ENCODE measurements at regions not wholly inside any gene's neighbourhood (a gene's known extent, or its start where the extent isn't known, plus 50 kb on each side); places are given as distances from the start of the nearest gene placed in this dataset.

- Histone ChIP-seq H2BK15ac (ENCODE audit: low read depth, low read length) (no peak overlapping the region), H3K9ac (ENCODE audit: low read depth, low read length) (no peak overlapping the region), H3K27ac (ENCODE audit: insufficient read depth, low read length) (no peak overlapping the region), H4K91ac (ENCODE audit: insufficient read depth, low read depth, low read length) (no peak overlapping the region), H3K4me3 (ENCODE audit: insufficient read depth, low read depth, low read length) (no peak overlapping the region), H2BK5ac (ENCODE audit: low read depth, low read length, poor library complexity, severe bottlenecking) (no peak overlapping the region), H2BK20ac (ENCODE audit: low read depth, low read length) (no peak overlapping the region), H2BK120ac (ENCODE audit: low read depth, low read length) (no peak overlapping the region), H4K8ac (ENCODE audit: low read depth in 2 of 2, low read length in 2 of 2) (no peak overlapping the region), H3K9me3 (ENCODE audit: control insufficient read depth, insufficient read depth, low read length) (no peaks in the 10 kb centered on the region), H3K4me2 (ENCODE audit: low read depth, low read length) (no peak overlapping the region), H3K14ac (replicated peaks; ENCODE audit: low read depth, low read length) (no peak overlapping the region), H3K27me3 (ENCODE audit: control insufficient read depth, insufficient read depth, low read length) (peaks cover 5% of the 10 kb centered on the region), H3K23ac (ENCODE audit: low read depth, low read length) (no peak overlapping the region), H3K18ac (ENCODE audit: low read depth, low read length) (no peak overlapping the region), H3K79me1 (ENCODE audit: low read depth in 1 of 2, low read length in 2 of 2) (no peaks in the 10 kb centered on the region), H3K4me1 (ENCODE audit: control insufficient read depth, insufficient read depth, low read length) (no peaks in the 10 kb centered on the region), H4K20me1 (ENCODE audit: insufficient read depth, low read length) (no peaks in the 10 kb centered on the region), H2AFZ (replicated peaks; ENCODE audit: low read length, poor library complexity) (no peak overlapping the region), H3K4ac (ENCODE audit: low read depth, low read length) (no peak overlapping the region), H3K9me1 (ENCODE audit: insufficient read depth, low read length) (no peaks in the 10 kb centered on the region), H4K5ac (ENCODE audit: low read depth, low read length) (no peak overlapping the region), H2AK9ac (replicated peaks; ENCODE audit: low read depth, low read length, poor library complexity) (no peak overlapping the region), H3K36me3 (ENCODE audit: control insufficient read depth, insufficient read depth, low read length) (no peaks in the 10 kb centered on the region), H2AK5ac (ENCODE audit: low read depth, low read length) (no peak overlapping the region), H3K56ac (ENCODE audit: extremely low read depth, insufficient read depth, low read length) (no peak overlapping the region)
- ChIA-PET POLR2A (ENCODE audit: unreplicated experiment) (no interaction called here), CTCF (interaction anchor here (0.6 kb wide), 1 partner anchor 84 kb away, joined by 4 read pairs; no protein-coding TSS in a partner anchor)
- BruUV-seq (replicated peaks), result no TSS peak
- DNase-seq (no peak), ATAC-seq (ENCODE audit: low read depth) (no peak)
- dilution Hi-C loops (cut with HindIII; ENCODE audit: low sequenced_read_pairs, unreplicated experiment) (no loop called here), in situ Hi-C loops (cut with MboI; ENCODE audit: low sequenced_read_pairs) (no loop called here), intact Hi-C loops (cut with micrococcal nuclease) (no loop called here)
- TF ChIP-seq RAD21 (IDR thresholded peaks at IDR 0.05; ENCODE audit: low read length) (no peak), NFE2L2 (IDR thresholded peaks at IDR 0.05; ENCODE audit: low read depth, low read length) (no peak), POLR2A (IDR thresholded peaks at IDR 0.05; ENCODE audit: low read depth, low read length) (no peak), MXI1 (IDR thresholded peaks at IDR 0.05; ENCODE audit: borderline replicate concordance, low read depth, low read length) (no peak), CTCF (conservative IDR thresholded peaks at IDR 0.05; ENCODE audit: low read depth, low read length) (no peak), CHD1 (IDR thresholded peaks at IDR 0.05; ENCODE audit: low read depth, low read length) (no peak), RCOR1 (IDR thresholded peaks at IDR 0.05; ENCODE audit: insufficient replicate concordance, low read length) (no peak), CEBPB (IDR thresholded peaks at IDR 0.05; ENCODE audit: low read depth, low read length) (no peak), USF2 (IDR thresholded peaks at IDR 0.05; ENCODE audit: low read depth, low read length) (no peak), ELK1 (IDR thresholded peaks at IDR 0.05; ENCODE audit: borderline replicate concordance, low read depth, low read length) (no peak), BHLHE40 (IDR thresholded peaks at IDR 0.05; ENCODE audit: low read depth, low read length) (no peak), MAZ (IDR thresholded peaks at IDR 0.05; ENCODE audit: borderline replicate concordance, low read depth, low read length) (no peak), MAFK (IDR thresholded peaks at IDR 0.05; ENCODE audit: low read depth, low read length) (no peak)
- no CpG with 5 or more reads among the region's 5 CpGs for WGBS, 2 experiments (ENCODE audit: extremely low coverage in 2 of 2, insufficient read length in 1 of 2)
These were observed 498.6 kb upstream of the SALL1 start for GRCh38 chr16:51649631-51650030.

Data from IMR-90 (cell line).